Body of pancreas (tissue), 4 donors: ENCODE measurements at regions not wholly inside any gene's neighbourhood (a gene's known extent, or its start where the extent isn't known, plus 50 kb on each side); places are given as distances from the start of the nearest gene placed in this dataset.

ENCODE experiments used
- ATAC-seq: fragments of 150-250 bp; one replicate; pipeline ENCODE4 v1.9.1; 2016
- DNase-seq, 4 donors: peaks; one replicate each; pipeline ENCODE4 v3.0.0-alpha.2; 2019
- H3K27ac ChIP-seq, 4 donors: fragments of 200-600 bp; sonication (generic); 1 replicate in 3 of 4; 2 replicates in 1 of 4; pipeline versions ENCODE4 v1.5.1 to v1.6.1; 2016 to 2019; ENCODE audit warnings: mild to moderate bottlenecking in 1 of 4, mixed read lengths in 1 of 4, moderate library complexity in 1 of 4
- H3K27me3 ChIP-seq, 2 donors: fragments of 200-600 bp; sonication (generic); one replicate each; pipeline ENCODE4 v1.6.0; 2016; ENCODE audit warnings: mild to moderate bottlenecking in 1 of 2
- H3K36me3 ChIP-seq, 2 donors: fragments of 200-600 bp; sonication (generic); replicated peaks in 1 of 2; 2 replicates each; pipeline ENCODE4 v1.5.1; 2016; ENCODE audit warnings: low read depth in 2 of 2; ENCODE audit not compliant: insufficient read depth in 1 of 2
- H3K4me1 ChIP-seq: fragments of 200-600 bp; sonication (generic); one replicate; pipeline ENCODE4 v1.6.0; 2016
- H3K4me3 ChIP-seq, 2 donors: fragments of 200-600 bp; sonication (generic); 1 replicate in 1 of 2; 2 replicates in 1 of 2; pipeline ENCODE4 v1.5.1; 2016 to 2019
- H3K9me3 ChIP-seq, 3 donors: fragments of 200-600 bp; sonication (generic); 1 replicate in 2 of 3; 2 replicates in 1 of 3; pipeline ENCODE4 v1.5.1; 2016
- POLR2A ChIP-seq, 3 donors: fragments of 450-650 bp; IDR thresholded peaks; one replicate each; pipeline ENCODE4 v1.6.1; 2016; ENCODE audit warnings: antibody characterized with exemption in 3 of 3, mild to moderate bottlenecking in 2 of 3
- WGBS, 2 donors: methylation state at CpG; one replicate each; pipeline ENCODE4 v1.1.5; 2017; 5-methylcytosine and 5-hydroxymethylcytosine counted together
- intact Hi-C: fragments of 100-400 bp; cut with DNase I; formaldehyde crosslinking; loops from one replicate; pipeline ENCODE4 v1.15.1; 2023
- TF ChIP-seq, protein P1 (sequence below), 7 experiments: fragments of 450-650 bp in 4 of 7; fragments of 200-600 bp in 3 of 7; sonication (generic) in 3 of 7; IDR thresholded peaks; one replicate each; pipeline ENCODE4 v1.5.1; 2016 to 2019; ENCODE audit warnings: antibody characterized with exemption in 7 of 7

DNA sequence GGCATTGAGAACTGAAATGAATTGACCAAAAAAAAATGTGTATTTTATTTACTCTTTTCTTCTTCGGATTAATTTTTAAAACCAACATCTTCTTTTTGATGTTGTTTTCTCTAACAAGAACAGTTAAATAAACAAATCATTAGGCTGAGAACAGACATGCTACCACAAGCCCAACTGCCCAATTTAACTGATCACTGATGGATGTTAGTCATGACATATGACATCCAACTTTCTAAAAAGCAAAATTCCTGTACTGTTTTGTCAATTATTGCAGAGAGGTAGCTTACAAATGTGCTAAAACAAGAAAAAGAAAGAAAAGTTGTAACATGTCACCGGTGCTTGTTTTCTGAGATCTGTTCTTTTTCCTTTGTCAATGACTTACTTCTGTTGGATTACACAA, 232.1 kb downstream of the C11orf87 start:
- H3K4me1 ChIP-seq, result no peaks in the 10 kb centered on the region
- WGBS, 2 donors, result 60 to 66% methylated on average over 2 of the region's 2 CpGs
- no peaks in the 10 kb centered on the region for H3K27me3 ChIP-seq
- TF ChIP-seq, protein P1, sequence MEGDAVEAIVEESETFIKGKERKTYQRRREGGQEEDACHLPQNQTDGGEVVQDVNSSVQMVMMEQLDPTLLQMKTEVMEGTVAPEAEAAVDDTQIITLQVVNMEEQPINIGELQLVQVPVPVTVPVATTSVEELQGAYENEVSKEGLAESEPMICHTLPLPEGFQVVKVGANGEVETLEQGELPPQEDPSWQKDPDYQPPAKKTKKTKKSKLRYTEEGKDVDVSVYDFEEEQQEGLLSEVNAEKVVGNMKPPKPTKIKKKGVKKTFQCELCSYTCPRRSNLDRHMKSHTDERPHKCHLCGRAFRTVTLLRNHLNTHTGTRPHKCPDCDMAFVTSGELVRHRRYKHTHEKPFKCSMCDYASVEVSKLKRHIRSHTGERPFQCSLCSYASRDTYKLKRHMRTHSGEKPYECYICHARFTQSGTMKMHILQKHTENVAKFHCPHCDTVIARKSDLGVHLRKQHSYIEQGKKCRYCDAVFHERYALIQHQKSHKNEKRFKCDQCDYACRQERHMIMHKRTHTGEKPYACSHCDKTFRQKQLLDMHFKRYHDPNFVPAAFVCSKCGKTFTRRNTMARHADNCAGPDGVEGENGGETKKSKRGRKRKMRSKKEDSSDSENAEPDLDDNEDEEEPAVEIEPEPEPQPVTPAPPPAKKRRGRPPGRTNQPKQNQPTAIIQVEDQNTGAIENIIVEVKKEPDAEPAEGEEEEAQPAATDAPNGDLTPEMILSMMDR (IDR thresholded peaks at IDR 0.05), result no peak
- no peak for TF ChIP-seq POLR2A (IDR thresholded peaks at IDR 0.05)
- no peak for DNase-seq
- H3K4me3 ChIP-seq, result no peak overlapping the region
- no peak for ATAC-seq
- H3K9me3 ChIP-seq, result no peaks in the 10 kb centered on the region
- intact Hi-C loops, result no loop called here
- H3K36me3 ChIP-seq, result no peaks in the 10 kb centered on the region
- H3K27ac ChIP-seq, result no peak overlapping the region

DNA sequence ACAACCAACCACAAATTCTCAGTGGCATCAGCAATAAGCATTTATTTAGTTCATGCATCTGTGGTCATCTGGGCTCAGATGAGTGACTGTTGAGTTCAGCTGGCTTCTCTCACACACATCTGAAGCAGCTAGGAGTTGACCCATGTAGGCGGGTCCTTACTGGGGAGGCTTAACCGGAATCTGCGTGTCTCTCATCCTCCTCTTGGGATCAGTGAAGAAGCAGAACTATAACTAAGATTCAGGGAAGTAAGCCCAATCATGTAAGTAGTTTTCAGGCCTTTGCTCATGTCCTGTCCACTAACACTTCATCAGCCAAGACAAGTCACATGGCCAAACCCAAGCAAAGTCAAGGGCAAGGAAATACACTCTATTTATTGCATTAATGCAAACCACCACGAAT, 236.2 kb downstream of the C11orf87 start:
- no peaks in the 10 kb centered on the region for H3K36me3 ChIP-seq
- no peaks in the 10 kb centered on the region for H3K4me1 ChIP-seq
- 61 to 83% methylated on average over 4 of the region's 4 CpGs for WGBS, 2 donors
- no peak overlapping the region for H3K27ac ChIP-seq
- no peak overlapping the region for H3K4me3 ChIP-seq
- H3K27me3 ChIP-seq, result no peaks in the 10 kb centered on the region
- intact Hi-C loops, result no loop called here
- no peak for DNase-seq
- no peak for ATAC-seq
- no peaks in the 10 kb centered on the region for H3K9me3 ChIP-seq
- TF ChIP-seq, protein P1 (IDR thresholded peaks at IDR 0.05), result no peak
- no peak for TF ChIP-seq POLR2A (IDR thresholded peaks at IDR 0.05)

DNA sequence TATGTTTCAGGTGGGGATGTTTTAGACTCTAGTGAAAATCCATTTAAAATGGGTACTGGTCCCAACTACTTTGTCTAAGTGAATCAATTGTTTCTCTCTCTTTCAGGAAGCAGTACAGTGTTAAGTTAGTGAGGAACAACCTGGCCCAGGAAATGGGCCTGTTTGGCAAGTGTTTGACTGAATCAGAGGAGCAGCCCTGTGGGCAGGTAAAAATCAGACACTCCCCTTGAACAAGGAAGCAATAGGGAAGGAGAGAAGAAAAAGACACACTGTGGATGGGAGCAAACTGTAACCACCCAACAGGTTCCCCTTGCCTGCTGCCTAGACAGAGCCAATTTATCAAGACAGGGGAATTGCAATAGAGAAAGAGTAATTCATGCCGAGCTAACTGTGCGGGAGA, 245.7 kb downstream of the C11orf87 start:
- no peak for DNase-seq
- WGBS, 2 donors, result 86 to 97% methylated on average over 2 of the region's 2 CpGs
- Histone ChIP-seq H3K36me3 (no peaks in the 10 kb centered on the region), H3K27ac (no peak overlapping the region), H3K9me3 (no peaks in the 10 kb centered on the region), H3K27me3 (no peaks in the 10 kb centered on the region), H3K4me1 (no peaks in the 10 kb centered on the region), H3K4me3 (no peak overlapping the region)
- no peak for TF ChIP-seq POLR2A (IDR thresholded peaks at IDR 0.05)
- TF ChIP-seq, protein P1 (IDR thresholded peaks at IDR 0.05), result no peak
- intact Hi-C loops, result no loop called here
- no peak for ATAC-seq

DNA sequence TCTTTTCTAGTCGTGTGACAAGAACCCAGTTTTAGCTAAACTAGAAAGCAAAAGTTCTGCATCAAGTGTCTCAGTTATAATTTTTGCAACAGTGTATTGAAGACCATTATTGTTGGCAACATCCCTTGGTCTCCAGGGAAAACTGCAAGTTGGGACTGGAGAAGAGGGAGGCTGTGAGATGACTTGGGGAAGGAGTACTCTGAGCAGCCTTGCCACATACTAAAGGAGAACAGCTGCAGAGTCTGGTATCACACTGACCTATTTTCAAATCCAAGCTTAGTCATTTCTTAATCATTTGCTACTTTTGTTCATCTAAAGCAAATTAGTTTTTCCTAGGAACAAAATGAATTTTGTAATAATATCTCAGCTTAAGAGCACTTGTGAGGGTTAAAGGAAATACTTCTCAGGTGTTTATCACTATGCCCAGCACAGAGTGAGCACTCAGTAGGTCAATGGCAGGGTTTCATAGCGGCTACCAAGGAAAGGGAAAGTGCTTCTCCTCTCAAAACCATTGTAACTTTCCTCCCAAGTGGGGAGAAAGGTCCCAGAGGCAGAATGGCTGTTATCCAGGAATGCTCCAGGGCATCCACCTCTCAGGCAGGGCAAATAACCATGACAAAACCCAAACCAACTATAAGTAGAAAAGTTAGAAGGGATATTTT, 247.1 kb downstream of the C11orf87 start:
- peak in 1 of 4 donors; percentile 4 for DNase-seq
- no peaks in the 10 kb centered on the region for H3K27me3 ChIP-seq
- intact Hi-C loops, result no loop called here
- ATAC-seq, result no peak
- TF ChIP-seq, protein P1 (IDR thresholded peaks at IDR 0.05), result no peak
- TF ChIP-seq POLR2A (IDR thresholded peaks at IDR 0.05), result no peak
- no peak overlapping the region for H3K4me3 ChIP-seq
- H3K36me3 ChIP-seq, result no peaks in the 10 kb centered on the region
- H3K27ac ChIP-seq, result no peak overlapping the region
- no peaks in the 10 kb centered on the region for H3K9me3 ChIP-seq
- WGBS, 2 donors, result 30 to 33% methylated on average over 2 of the region's 2 CpGs
- H3K4me1 ChIP-seq, result no peaks in the 10 kb centered on the region

DNA sequence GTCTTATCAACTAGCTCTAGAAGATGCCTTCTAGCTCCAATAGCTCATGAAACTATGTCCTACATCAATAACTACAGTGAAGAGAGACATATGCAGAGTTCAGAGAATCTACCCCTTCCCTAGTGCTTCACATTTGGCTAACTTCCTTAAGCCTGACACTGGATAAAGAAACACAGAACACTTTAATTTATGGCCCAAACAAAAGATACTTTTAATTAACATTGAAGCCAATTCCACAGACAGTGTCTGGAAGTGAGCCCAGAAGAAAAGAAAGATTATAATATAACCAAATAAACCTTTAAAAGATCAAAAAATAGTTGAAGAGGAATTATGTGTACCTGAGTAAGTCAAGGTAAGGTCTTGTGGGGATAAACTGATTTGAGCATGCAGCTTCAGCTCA, 255.2 kb downstream of the C11orf87 start:
- Histone ChIP-seq H3K4me3 (no peak overlapping the region), H3K4me1 (no peaks in the 10 kb centered on the region), H3K36me3 (no peaks in the 10 kb centered on the region), H3K27ac (no peak overlapping the region), H3K27me3 (no peaks in the 10 kb centered on the region), H3K9me3 (no peaks in the 10 kb centered on the region)
- TF ChIP-seq, protein P1 (IDR thresholded peaks at IDR 0.05), result no peak
- no peak for TF ChIP-seq POLR2A (IDR thresholded peaks at IDR 0.05)
- ATAC-seq (no peak), DNase-seq (no peak)
- intact Hi-C loops, result no loop called here
